ENCODE measurements at regions not wholly inside any gene's neighbourhood (a gene's known extent, or its start where the extent isn't known, plus 50 kb on each side); places are given as distances from the start of the nearest gene placed in this dataset.

DNA sequence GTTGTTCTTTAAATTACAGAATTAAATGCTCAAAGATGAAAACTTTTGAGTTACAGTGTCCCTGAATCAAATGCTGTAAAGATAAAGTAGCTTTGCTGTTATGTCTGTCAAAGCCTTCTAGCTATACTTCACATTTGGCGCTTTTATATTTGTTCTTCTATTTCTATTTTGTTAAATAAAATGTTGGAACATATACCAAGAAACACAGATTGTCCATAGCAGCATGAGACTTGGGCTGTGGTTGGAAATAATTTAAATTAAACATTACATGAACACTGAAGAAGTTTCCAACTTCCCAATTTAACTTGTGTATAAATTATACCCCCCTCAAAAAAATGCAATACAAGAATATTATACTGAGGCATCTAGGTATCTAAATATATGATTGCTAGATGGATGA, 249.8 kb downstream of the NR2F1-AS1 start:
- no peaks in the 10 kb centered on the region; a peak in 1 of 4 replicates for H3K27me3 ChIP-seq (replicated peaks in 1 of 2; ENCODE audit: control insufficient read depth in 2 of 2, insufficient read depth in 2 of 2, low read length in 1 of 2)

More for the DNA sequence above, 249.8 kb downstream of the NR2F1-AS1 start:
- Histone ChIP-seq H3K27ac (ENCODE audit: control insufficient read depth, insufficient read depth) (no peak overlapping the region), H3K9ac (ENCODE audit: control insufficient read depth, insufficient read depth, low read length) (no peak overlapping the region), H3K9me3 (replicated peaks; ENCODE audit: control insufficient read depth, insufficient read depth, low read length) (no peaks in the 10 kb centered on the region), H2AFZ (ENCODE audit: control insufficient read depth, low read depth, low read length) (no peak overlapping the region), H3K4me1 (ENCODE audit: control insufficient read depth, insufficient read depth, low read length) (no peaks in the 10 kb centered on the region), H3K36me3 (ENCODE audit: control insufficient read depth in 2 of 2, insufficient read depth in 2 of 2, low read length in 1 of 2) (no peaks in the 10 kb centered on the region), H3K4me2 (ENCODE audit: control insufficient read depth, insufficient read depth) (no peak overlapping the region), H3K4me3 (no peak overlapping the region), H4K20me1 (ENCODE audit: control insufficient read depth, insufficient read depth) (no peaks in the 10 kb centered on the region), H3K79me2 (ENCODE audit: control insufficient read depth, insufficient read depth, low read length) (no peaks in the 10 kb centered on the region)
- intact Hi-C loops (cut with micrococcal nuclease; ENCODE audit: unreplicated experiment) (no loop called here), in situ Hi-C loops (cut with MboI) (no loop called here)
- no peak for DNase-seq (ENCODE audit: low read depth, low spot score)
- SMC1A ChIA-PET (ENCODE audit: uncharacterized antibody, unreplicated experiment), result no interaction called here
- 95% methylated on average over 1 of the region's 1 CpG for WGBS (ENCODE audit: insufficient coverage, insufficient replicate concordance, low lambda C conversion rate, missing lambda C conversion rate)
- POLR2A ChIA-PET, result no interaction called here
- ATAC-seq, result no peak
- RAD21 ChIA-PET (ENCODE audit: unreplicated experiment), result no interaction called here
- no peak for TF ChIP-seq TARDBP (IDR thresholded peaks at IDR 0.05; ENCODE audit: borderline replicate concordance)
- TF ChIP-seq, protein P1, sequence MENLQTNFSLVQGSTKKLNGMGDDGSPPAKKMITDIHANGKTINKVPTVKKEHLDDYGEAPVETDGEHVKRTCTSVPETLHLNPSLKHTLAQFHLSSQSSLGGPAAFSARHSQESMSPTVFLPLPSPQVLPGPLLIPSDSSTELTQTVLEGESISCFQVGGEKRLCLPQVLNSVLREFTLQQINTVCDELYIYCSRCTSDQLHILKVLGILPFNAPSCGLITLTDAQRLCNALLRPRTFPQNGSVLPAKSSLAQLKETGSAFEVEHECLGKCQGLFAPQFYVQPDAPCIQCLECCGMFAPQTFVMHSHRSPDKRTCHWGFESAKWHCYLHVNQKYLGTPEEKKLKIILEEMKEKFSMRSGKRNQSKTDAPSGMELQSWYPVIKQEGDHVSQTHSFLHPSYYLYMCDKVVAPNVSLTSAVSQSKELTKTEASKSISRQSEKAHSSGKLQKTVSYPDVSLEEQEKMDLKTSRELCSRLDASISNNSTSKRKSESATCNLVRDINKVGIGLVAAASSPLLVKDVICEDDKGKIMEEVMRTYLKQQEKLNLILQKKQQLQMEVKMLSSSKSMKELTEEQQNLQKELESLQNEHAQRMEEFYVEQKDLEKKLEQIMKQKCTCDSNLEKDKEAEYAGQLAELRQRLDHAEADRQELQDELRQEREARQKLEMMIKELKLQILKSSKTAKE (IDR thresholded peaks at IDR 0.05; ENCODE audit: low read depth, poor library complexity, severe bottlenecking), result no peak
- no peak for TF ChIP-seq BHLHE40 (IDR thresholded peaks at IDR 0.05; ENCODE audit: borderline replicate concordance in 1 of 2, low read depth in 2 of 2, low read length in 1 of 2)
- TF ChIP-seq, protein P2, sequence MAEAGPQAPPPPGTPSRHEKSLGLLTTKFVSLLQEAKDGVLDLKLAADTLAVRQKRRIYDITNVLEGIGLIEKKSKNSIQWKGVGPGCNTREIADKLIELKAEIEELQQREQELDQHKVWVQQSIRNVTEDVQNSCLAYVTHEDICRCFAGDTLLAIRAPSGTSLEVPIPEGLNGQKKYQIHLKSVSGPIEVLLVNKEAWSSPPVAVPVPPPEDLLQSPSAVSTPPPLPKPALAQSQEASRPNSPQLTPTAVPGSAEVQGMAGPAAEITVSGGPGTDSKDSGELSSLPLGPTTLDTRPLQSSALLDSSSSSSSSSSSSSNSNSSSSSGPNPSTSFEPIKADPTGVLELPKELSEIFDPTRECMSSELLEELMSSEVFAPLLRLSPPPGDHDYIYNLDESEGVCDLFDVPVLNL (IDR thresholded peaks at IDR 0.05; ENCODE audit: low read depth, low read length), result no peak
- no peak for TF ChIP-seq POLR2AphosphoS2 (IDR thresholded peaks at IDR 0.05; ENCODE audit: low read depth, low read length)
- TF ChIP-seq, protein P3, sequence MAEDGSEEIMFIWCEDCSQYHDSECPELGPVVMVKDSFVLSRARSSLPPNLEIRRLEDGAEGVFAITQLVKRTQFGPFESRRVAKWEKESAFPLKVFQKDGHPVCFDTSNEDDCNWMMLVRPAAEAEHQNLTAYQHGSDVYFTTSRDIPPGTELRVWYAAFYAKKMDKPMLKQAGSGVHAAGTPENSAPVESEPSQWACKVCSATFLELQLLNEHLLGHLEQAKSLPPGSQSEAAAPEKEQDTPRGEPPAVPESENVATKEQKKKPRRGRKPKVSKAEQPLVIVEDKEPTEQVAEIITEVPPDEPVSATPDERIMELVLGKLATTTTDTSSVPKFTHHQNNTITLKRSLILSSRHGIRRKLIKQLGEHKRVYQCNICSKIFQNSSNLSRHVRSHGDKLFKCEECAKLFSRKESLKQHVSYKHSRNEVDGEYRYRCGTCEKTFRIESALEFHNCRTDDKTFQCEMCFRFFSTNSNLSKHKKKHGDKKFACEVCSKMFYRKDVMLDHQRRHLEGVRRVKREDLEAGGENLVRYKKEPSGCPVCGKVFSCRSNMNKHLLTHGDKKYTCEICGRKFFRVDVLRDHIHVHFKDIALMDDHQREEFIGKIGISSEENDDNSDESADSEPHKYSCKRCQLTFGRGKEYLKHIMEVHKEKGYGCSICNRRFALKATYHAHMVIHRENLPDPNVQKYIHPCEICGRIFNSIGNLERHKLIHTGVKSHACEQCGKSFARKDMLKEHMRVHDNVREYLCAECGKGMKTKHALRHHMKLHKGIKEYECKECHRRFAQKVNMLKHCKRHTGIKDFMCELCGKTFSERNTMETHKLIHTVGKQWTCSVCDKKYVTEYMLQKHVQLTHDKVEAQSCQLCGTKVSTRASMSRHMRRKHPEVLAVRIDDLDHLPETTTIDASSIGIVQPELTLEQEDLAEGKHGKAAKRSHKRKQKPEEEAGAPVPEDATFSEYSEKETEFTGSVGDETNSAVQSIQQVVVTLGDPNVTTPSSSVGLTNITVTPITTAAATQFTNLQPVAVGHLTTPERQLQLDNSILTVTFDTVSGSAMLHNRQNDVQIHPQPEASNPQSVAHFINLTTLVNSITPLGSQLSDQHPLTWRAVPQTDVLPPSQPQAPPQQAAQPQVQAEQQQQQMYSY (CRISPR knock-in tag; IDR thresholded peaks at IDR 0.05), result no peak
- CTCF ChIA-PET, result no interaction called here
- no TSS peak for BruUV-seq (replicated peaks)
- FAIRE-seq, result no peak

All from GM12878 (cell line).